Midbrain (tissue), 1 donor: ENCODE measurements at regions not wholly inside any gene's neighbourhood (a gene's known extent, or its start where the extent isn't known, plus 50 kb on each side); places are given as distances from the start of the nearest gene placed in this dataset.

Experiments
- DNase-seq: peaks from one replicate; lab custom pipeline; 2025; lab: John Stamatoyannopoulos, UW

GRCh38 chr19:29096896-29097295 is 116.1 kb downstream of the UQCRFS1 start:
- no peak for DNase-seq

GRCh38 chr19:29093553-29093908 is 119.4 kb downstream of the UQCRFS1 start:
- no peak for DNase-seq

DNA sequence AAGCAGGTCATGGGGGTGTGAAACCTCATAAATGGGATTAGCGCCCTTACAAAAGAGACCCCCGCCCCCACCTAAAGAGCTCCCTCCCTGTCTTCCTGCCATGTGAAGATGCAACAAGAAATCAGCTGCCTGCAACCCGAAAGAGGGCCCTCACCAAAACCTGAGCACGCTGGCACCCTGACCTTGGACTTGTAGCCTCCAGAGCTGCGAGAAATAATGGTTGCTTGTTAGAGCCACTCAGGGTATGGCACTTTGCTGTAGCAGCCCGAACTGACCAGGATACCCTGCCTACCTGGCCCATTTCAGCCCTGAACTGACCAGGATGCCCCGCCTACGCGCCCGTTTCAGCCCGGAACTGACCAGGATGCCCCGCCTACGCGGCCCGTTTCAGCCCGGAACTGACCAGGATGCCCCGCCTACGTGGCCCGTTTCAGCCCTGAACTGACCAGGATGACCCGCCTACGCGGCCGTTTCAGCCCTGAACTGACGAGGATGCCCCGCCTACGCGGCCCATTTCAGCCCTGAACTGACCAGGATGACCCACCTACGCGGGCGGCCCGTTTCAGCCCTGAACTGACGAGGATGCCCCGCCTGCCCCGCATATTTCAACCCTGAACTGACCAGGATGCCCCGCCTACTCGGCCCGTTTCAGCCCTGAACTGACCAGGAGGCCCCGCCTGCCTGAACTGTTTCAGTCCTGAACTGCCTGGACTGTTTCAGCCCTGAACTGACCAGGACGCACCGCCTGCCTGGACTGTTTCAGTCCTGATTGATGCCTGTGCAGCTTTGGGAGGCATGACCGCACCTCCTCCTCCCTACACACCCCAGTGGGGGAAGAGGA is 120.0 kb downstream of the UQCRFS1 start:
- DNase-seq = no peak

DNA sequence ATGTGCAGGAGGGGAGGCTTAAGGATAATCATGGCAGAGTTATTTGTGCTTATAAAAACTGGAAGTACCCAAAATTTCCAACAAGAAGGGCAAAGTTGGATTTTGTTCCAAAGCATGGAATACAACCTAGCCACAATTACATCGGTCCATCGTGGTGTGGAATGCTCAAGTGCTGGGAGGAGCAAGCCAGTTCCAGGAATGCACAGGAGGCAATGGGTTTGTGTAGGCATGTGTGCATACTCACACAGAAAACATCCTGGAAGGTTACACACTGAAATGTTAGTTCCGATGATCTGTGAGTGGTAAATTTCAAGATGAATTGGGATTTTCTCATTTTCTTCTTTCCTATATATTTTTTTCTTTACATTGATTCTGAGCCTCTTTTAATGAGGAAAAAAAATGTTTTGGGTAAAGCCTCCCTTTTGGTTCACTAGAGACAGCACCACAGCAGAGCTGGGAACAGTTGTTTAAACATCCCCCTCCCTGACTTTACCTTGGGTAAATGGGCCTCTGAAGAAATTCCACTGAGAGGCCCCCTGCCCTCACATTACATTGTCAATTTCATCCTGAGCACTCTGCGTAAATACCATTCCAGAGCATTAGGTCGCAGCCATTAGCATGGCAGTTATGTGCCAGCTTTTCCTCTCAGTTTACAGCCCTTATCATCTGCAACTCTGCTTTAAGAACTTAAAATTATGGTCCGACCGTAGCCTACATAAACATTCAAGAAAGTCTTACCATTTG is 122.0 kb downstream of the UQCRFS1 start:
- DNase-seq = no peak

- no peak for DNase-seq
Measured at GRCh38 chr19:29089315-29089870, 123.6 kb downstream of the UQCRFS1 start.

- no peak for DNase-seq
Measured at GRCh38 chr19:29088761-29089160, 124.2 kb downstream of the UQCRFS1 start.

DNA sequence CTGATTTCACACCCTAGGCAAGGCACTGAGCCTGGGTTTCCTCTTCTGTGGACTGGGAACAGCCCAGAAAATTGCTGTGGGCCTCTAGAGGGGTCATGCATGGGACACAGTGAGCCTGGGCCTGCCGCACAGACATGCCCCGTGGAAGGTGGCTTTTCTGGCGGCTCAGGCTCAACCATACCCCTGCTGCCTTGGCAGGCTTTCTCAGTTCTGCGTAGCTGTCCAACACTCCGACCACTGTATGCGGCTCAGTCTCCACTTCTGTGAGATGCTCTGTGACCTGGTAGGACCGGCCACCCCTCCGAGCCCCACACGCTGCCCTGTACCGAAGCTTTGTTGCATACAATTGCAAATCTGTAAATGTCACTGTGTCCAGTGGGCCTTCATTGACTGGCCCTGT is 126.3 kb downstream of the UQCRFS1 start:
- DNase-seq = no peak

DNA sequence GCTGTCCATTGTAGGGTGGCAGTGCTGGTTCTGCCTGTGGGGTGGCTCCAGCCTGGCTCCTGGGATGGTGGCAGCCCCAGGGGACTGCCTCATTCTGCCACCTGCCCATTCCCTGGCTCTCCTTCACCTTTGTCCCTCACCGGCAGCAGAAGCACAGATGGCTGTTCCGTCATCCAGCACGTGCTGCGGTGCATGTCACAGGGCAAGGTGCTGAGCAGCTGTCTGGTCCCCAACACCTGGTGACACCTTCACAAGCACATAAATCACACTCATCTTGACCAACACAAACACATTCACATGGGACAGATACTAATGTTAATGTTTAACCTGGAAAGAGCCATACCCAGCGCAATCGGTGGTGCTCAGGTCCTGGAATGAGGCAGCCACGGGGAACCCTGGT is 126.8 kb downstream of the UQCRFS1 start:
- DNase-seq = no peak

- no peak for DNase-seq
Measured at GRCh38 chr19:29085630-29086029, 127.3 kb downstream of the UQCRFS1 start.

DNA sequence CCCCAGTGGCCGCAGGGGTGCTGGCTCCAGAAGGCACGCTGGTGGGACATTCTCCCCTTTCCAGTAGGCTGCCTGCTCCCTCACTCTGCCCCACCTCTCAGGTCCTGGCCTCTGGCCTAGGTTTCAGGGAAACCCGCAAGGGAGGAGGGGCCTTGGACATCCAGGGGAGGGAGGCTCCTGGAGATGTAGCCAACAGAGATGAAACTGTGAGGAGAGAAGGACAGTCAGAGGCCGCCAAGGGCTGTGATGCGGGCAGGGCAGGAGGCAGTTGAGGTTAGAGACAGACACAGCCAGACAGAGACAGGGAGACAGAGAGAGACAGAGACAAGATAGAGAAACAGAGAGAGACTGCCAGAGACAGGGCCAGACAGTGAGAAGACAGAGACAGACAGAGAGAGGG is 127.7 kb downstream of the UQCRFS1 start:
- DNase-seq = no peak

GRCh38 chr19:29084266-29084665 is 128.7 kb downstream of the UQCRFS1 start:
- no peak for DNase-seq

- DNase-seq = no peak
Measured at GRCh38 chr19:29083863-29084262, 129.1 kb downstream of the UQCRFS1 start.

DNA sequence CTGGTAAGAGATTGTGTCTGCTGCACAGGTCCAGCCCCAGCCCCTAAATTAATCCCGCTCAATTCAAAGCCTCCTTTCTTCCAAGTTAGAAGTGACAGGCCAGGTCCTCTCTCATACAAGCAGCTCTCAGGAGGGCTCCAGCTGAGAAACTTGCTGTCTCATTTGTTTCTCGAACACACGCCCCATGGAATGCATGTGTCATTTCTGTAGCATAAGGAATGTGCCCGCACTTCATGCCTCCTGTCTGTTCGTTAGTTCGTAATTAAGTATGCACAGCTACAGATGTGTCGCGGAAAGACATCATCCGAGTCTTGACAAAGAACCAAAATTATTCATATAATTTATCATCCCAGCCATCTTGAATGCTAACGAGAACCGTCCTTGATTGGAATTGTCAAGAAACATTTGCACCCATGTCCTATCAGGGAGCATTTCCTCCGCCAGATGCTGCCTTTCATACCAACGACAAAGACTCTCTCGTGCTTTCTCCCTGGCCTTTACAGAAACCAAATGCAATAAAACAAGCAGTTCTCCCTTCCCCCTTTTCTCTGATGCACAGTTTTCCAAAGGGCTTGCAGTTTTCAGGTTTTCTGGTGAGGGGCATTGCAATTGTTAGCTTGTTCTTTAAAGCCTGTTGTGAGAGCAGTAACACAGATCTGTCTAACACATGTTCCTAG is 133.5 kb downstream of the UQCRFS1 start:
- DNase-seq = no peak

- DNase-seq = no peak
Measured at GRCh38 chr19:29076963-29077362, 136.0 kb downstream of the UQCRFS1 start.

- DNase-seq = no peak
Measured at GRCh38 chr19:29076161-29076560, 136.8 kb downstream of the UQCRFS1 start.

DNA sequence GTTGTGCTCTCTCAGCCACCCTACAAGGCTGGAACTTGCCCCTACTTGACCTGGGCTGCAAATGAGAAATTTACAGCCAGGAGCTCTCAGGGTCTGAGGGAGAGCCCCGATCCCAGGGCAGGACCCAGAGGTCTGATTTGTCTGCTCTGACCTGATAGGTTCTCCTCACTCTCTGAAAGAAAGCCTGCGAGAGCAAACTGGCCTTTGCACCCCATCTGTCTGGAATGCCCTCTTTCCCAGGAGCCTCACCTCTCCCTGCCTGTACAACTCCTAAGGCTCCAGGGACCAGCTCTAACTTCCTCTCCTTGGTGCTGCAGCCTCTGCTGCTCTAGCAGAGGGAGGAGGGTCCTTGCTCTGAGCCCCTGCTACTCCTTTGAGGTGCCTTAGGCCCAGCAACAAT is 137.8 kb downstream of the UQCRFS1 start:
- DNase-seq = no peak

GRCh38 chr19:29074579-29074978 is 138.4 kb downstream of the UQCRFS1 start:
- DNase-seq = no peak

GRCh38 chr19:29067831-29068230 is 145.1 kb downstream of the UQCRFS1 start:
- DNase-seq = no peak

DNA sequence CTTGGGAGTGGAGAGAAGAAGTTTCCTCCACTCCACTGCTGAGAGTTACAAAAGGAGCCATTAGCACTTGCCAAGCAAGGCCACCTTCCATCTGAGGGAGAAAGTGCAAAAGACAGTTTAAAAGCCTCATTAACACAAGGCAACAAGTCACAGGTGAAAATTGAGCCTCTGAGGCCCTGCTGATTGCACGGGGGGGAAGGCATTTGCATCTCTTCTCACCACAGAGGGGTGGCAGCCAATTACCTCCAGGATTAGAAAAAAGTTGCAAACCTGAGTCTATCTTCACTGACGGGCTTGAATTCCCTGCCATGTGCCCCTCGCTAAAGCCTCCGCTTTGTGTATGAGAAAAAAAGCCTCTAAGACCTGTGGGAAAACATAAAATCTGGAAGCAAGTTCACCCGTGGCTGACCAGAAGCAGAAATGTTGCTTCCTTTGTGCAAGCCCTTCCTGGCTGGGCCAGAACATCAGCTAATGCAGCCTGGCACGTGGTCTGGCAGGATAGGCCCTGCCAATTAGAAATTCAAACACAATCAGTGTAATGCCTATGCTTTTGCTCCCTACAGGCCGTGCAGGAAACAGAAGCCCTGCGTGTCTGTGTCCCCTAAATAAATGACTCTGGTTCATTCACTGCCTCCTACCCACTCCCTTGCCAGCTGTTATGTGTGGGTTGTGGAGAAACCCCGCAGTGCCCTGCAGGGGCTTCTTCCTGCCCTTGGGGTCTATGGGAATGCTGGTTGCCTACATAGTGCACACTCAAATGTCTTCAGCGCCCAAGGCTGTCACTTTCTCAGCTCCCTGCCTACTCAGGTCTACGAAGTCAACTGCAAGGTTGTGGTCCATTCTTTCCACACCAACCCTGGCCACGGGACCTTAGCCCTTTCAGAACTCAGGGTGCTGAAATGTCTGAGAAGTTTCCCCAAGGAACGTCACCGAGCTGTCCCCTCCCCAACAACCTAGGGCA is 150.2 kb downstream of the UQCRFS1 start:
- DNase-seq = no peak

DNA sequence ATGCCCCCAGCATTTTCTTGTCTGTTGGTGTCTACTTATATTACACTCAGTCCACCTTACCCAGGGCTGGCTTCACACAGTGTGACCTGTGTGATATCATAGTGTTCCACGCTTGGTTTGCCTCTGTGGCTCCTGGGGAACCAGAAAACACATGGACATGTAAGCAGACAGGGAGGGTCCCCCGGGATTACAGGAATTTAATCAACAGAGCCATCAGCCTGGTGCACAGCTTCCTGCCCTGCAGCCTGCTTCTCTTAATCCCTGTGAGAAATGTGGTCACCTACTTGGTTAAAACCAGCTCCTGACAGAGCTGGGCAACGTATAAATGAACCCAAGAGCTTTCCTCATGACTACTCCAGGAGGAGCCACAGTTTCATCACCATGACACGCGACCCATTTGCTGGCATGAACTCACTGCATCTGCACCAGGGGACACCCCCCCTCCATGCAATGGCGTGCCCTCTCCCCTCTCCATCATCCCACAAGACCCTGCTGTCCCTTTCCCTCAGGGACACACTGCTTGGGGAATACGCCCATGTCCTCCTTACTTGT is 152.1 kb downstream of the UQCRFS1 start:
- DNase-seq = no peak

- no peak for DNase-seq
Measured at GRCh38 chr19:29056535-29056934, 156.4 kb downstream of the UQCRFS1 start.
